GM21723 (cell line): ENCODE measurements at regions not wholly inside any gene's neighbourhood (a gene's known extent, or its start where the extent isn't known, plus 50 kb on each side); places are given as distances from the start of the nearest gene placed in this dataset.

ENCODE experiments used
- ATAC-seq: cut with Tn5 transposase; IDR thresholded peaks from one replicate; pipeline ENCODE4 v1.9.1; 2021; ENCODE audit warnings: mild to moderate bottlenecking, moderate library complexity; ENCODE audit not compliant: unreplicated experiment

DNA sequence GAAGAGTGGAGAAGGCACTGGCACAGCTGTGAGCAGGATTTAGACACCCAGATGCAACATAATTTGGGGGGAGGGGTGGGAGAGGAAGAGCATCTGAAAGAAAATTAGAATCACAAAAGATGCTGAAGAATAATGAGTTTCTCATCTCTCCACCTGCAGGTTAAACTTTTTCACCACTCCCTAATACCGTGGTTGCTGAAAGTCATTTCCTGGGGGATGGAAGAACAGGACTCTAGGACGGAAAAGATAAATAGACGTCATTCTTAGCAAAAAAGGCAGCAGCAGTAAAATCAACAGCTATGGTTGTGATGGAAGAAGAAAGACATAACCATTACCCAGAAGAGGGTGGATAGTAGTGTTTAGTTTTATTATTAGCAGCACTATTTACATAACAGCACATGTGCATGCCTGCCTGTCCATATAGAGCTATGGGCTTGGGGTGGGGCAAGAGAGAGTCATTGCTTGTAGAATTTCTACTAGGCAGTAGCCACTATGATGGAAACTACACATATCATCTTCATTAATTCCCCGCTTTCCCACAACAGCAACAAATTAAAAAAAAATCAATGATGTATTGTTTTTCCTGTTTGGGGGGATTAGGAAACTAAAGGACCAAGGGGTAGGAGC lies 212.2 kb downstream of the TRIB2 start:
- ATAC-seq: no peak

DNA sequence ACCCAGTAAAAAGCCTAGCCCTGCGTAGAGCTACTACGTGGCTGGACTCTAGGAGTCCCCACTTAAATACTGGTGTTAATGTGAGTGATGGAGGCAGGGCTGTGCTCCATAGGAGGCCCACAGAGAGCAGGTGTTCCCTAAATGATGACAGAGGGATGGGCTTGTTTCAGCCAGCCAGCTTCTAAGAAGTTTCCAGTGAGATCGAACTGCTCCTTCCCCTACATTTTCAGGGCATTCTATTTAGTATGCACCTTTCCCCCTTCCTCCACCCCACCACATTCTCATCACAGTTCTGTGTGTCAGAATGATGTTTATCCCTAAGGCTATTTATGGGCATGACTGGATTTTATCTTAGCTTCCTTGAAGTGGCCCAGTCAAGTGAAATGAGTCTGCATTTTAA lies 213.0 kb downstream of the TRIB2 start:
- ATAC-seq: no peak

DNA sequence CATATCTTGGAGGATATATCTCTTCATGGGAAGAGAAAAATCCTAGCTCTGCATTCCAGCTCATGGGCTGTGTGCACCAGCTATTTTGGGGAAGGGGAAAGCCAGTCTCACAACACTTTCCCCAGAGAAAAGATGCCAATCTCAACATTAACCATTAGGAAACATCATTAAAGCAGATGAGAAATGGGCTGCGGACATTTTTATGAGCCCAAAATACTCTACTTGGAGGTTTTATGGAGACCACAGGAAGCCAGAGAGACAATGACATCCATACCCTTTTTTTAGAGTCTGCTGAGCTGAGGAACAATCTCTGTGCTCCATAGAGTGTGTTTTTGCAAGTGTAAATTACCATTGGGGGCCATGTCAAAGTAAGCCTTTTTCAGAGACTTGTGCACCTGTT lies 213.7 kb downstream of the TRIB2 start:
- no peak for ATAC-seq

DNA sequence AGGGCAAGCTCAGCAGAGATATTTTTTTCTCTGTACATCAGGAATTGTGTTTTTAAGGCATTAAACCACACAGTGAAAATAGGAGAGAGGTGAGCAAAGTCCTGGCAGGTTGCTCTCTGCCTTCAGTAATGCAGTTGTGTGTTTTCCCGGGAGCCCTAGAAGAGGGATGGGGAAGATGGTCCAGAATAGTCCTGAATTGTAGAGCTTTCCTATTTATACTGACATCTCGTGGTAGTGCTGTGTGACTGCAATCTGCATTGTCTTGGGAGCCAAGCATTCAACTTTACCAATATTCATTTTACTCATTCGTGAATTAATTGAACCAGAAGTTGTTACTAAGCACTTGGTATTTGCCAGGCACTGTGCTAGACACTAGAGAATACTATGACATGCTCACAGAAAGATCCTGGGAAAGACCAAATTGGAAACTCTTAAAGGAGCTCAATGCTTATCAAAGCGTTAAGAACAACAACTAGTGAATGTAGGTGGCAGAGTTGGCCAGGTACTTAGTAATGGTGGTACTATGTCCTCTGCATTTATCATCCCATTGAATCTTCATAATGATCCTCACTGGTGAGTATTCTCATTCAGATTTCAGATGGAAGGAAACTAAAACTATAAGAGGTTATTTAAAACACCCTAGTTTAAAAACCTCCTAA lies 214.6 kb downstream of the TRIB2 start:
- no peak for ATAC-seq

DNA sequence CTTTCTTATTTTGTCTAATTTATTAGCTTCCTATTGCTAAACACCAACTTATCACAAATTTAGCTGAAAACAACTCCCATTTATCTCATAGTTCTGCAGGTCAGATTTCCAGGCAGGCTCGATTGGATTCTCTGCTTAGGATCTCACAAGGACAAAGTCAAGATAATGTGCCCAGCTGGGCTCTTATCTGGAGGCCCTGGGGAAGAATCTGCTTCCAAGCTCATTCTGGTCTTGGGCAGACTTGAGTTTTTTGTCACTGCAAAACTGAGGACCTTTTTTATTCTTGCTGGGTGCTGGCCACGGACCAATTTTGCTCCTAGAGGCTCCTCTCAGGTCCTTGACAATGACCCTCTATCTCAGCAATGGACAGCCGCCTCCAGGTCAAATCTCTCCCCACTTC lies 215.5 kb downstream of the TRIB2 start:
- no peak for ATAC-seq

DNA sequence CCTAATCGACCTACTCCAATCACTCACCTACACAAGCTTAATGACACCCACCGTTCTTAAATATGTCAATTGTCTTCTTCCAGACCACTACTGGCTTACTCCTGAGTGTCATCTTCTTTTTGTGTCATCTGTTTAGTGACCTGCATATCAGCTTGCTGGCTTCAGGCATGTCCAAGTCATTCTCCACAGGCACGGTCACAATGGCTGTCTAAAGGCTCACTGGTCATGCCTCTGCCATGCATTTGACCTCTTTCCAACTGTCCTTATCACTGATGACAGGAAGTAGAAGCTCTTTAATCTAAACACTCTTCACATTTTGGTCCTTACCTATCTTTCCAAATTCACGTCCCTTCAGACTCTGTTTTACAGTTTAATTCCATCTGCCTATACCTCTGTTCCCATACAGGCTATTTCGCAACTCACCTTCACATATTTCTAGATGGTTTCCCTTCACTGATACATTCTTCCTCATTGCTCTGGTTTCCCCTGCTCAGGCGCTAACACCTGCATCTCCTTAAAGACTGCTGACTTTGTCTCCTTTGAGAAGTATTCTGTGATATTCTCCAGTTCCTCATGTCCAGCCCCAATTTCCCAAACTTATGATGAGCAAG lies 217.5 kb downstream of the TRIB2 start:
- ATAC-seq: no peak

DNA sequence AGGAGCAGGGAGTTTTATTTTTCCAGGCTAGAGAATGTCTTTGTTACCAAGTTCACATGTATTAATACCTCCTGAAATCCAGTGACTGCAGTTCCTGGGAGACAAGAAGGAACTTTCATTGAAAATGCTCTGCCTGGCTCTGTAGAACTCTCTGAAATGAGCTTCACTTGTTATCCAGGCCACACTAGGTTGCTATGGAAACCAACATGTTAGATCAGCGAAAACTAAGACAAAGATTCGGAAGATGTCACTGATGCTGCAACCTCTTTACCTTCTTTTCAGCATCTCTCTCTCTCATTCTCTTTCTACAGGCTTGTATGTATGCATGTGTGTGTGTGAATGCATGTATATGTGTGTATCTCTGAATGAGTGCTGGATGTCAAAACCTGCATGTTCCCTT lies 218.5 kb downstream of the TRIB2 start:
- no peak for ATAC-seq

DNA sequence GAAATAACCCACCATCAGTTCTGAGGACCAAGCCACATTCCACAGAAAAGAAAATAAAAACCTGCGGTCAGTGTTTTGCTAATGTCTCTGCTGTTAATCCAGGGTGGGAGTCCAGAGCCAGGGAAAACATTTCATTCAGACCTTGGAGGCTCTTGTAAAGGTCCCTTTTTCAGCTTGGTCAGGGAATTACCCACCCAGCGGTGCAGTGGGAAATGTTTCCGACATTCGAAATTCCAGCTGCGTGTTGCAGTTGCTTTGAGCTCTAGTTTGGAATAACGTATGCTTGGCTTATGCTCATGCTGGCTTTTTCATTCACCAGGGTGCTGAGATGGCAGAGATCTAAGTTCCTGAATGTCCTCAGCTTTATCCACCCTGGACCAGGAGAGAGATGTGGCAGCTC lies 219.1 kb downstream of the TRIB2 start:
- no peak for ATAC-seq

DNA sequence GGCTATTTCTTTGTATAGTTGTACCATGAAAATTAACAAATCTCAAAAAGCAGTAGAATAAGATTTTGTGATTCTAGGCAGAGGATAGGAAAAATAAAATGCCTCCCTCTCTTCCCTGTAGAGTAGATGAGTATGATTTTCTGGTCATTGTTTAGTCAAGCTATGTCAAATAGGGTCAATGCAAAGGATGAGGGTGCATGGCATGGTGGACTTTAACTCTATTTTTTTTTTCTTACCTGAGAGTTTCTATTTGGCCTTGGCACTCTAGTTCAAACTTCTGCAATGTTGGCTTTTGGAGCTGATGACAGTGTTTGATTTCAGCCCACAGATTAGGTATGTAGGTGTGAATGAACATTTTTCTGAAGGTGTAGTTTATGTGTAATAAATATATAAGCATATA lies 224.5 kb downstream of the TRIB2 start:
- no peak for ATAC-seq

DNA sequence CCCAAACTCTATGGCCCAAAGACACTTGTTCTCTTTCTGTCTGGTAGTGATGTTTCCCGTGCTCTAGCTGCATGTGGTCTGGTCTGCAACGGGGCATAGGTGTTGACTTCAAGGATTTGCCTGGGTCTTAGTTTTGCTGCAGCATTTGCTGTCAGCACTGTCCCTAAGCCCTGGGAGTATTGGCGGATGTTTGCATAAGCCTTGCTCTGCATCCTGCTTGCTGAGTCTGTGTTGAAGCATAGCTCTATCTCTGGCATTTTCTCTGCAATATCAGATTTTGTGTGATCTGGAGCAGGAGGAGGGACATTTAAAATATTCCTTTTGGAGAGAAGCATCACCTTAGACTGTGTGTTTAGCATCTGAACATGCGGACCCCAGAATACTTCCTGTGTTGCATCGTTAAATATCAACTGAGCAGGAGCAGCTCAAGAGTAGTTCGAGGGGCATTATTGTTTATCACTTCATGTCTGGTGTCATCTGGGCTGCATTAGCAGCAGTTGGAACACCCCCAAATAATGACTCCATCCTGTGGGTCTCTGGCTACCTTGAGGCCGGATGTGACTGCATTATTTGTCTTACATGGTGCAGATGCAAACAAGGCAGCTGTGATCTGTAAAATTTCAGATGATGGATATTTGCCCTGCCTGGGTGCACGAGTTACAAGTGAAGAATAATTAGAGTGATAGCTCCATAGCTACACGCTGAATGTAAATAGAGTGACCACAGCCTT lies 231.7 kb downstream of the TRIB2 start:
- no peak for ATAC-seq

DNA sequence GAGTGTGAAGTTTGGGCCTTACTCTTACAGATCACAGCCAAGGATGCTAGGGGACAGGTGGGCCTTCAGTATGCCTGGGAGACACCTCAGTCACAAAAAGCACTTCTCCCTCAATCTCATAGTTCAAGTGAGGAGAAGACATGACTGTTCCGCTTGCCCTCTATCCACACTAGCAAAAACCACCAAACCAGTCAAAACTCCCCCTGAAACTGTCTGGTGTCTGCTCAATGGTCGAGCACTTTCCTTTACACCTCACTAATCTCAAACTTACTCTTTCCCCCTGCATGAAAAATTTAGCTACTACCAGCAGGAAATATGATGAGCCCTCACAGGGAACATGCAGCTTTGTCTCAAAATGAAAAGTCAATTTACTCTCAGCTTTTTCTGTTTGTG lies 232.2 kb downstream of the TRIB2 start:
- ATAC-seq: peak; percentile 72

DNA sequence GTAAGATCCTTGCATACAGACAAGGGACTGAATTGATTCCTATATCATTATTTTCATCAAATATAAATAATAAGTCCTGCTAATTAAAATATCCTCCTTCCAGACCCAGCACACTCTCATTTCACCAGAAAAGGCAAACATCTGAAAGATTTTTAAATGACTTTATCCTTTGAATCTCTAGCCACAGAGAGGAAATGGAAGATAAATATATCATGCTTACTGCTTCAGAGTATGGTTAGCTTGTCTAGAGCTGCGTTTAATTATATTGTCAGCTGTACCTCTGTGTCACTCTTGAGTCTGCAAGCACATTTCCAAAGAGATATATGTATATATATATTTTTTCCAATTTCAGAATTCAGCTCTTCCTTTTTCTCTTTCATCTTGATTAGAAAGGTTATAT lies 232.7 kb downstream of the TRIB2 start:
- ATAC-seq: no peak

DNA sequence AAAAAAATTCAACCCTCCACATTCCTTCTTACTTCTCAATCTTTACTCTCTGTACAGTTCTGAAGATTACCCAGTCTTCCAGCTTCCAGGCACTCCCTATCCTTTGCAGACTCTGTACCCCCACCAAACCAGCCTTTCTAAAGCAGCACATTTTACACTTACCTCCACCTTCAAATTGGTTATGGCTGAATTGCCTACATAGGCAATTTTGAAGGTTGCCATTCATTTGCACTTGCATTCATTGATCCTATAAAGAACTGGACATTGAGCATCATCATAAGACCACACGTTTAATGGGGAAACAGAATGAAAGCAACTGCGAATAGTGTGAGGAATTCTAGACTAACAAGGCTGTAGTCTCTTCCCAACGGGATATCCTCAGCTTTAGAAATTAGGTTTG lies 233.4 kb downstream of the TRIB2 start:
- no peak for ATAC-seq

DNA sequence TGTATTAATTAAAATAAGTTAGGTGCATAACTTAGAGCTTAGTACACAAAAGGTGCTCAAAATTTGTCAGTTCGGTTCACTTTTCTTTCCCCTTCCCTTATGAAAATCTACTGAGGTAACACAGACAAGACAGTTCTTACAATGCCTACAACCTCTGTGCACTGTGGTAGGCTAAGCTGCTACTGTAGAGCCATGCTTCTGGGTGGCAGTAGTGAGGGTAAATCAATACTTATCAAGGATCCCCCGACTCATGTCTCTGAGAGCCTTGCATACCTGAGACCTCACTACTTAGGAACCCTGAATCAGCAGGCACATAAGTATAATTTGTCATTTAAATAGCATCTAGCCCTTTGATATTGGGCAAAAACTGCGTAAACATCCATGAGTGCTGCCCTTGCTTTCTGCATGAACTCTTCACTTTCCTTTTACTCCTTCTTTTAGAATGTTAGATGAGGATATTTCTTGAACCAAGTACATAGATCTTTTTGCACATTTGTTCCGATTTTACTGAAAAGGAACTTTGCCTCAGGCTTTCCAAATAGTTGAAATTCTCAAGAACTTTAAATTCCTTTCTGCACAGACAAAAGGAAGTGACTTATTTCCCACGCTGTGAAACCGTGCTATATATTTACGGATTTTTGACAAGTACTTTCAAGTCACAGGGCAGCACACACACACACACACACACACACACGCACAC lies 234.4 kb downstream of the TRIB2 start:
- ATAC-seq: no peak

DNA sequence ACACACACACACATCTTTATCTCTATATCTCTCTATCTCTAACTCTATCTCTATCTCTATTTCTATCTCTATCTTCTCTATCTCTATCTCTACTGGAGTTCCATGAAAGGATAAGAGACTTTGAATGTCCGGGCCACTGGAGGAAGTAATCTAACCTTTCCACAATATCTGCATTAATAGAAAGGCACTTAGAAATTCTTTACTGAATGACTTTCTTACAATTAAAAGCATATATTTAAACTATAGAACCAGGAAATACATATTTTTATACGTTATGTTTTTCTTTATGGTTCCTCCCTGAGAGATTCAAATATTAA lies 234.9 kb downstream of the TRIB2 start:
- no peak for ATAC-seq

DNA sequence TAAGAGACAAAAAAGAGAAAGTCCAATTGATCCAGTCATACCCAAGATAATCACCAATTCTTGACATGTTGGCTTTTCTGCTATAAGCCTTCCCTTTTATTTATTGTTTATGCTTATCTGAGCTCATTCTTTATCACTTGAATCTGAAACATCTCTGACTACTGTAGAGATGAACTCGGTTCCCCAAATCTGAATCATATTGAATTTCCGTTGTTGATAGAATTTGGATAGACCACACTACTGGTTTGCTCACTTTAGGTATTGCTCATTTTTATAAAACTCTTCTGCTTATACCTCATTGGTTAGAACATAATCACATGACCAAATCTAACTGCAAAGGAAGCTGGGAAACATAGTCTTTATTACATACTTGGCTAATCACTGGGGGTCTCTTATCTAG lies 236.9 kb downstream of the TRIB2 start:
- no peak for ATAC-seq

DNA sequence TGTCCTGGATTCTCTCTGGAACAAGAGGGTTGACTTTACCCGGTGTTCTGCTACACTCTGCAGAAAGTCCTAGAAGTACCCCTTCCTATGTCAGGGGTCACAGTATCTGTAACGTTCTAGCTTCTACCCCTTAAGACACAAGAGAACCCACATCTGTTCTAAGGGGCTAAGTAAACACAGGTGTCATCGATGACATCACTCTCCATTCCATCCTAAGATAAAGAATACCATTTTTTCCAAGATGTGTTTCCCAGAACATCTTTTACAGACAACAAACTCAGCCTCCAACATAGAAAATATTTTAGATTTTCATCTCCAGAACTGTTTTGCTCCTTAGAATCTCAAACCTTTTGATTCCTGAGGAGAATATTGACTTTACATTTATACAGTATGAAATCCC lies 239.1 kb downstream of the TRIB2 start:
- no peak for ATAC-seq

DNA sequence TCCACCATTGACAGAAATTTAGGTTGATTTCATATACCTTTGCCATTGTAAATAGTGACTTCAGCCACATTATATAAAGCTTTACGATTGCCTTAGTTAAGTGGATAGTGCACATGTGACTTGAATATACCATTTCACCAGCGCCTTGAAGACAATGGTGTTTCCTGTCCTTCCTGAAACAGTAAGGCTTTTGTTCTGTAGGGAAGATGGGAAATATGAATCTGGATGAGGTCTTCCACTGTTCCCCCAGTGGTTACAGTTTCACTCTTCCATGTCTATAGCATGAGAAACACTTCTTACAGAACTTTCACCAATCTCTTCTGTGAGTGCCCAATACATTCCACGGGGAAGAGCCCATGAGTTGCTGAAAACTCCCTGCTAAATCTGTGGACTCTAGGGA lies 240.5 kb downstream of the TRIB2 start:
- ATAC-seq: no peak

DNA sequence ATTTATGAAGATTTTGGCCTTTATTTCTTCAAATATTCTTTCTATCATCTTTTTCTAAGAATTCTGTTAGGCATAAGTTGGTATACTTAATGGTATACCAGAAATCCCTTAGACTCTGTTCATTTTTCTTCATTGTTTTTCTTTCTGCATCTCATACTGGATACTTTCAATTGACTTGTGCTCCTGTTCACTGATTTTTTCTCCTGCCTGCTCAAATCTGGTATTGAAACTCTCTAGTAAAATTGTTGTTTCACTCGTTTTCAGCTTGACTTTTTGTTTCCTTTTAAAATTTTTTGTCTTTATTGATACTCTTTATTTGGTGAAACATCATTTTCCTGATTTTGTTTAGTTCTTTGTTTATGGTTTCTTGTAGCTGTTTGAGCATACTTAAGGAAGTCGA lies 243.2 kb downstream of the TRIB2 start:
- ATAC-seq: no peak

DNA sequence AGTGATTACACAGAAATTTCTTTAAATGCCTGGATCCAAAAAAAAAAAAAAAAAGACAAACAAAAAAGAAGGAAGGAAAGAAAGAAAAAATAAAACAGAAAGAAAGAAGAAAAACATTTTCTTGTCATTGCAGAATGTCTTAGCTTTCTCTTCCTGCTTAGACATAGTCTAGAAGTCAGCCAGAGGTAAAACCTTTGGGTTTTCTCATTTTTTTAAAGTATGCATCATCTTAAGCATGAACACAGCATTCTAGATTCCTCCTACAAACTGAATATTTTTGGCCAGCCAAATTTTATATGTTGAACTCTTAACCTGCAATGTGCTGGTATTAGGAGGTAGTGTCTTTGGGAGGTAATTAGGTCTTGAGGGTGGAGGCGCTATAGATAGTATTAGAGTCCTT lies 243.9 kb downstream of the TRIB2 start:
- no peak for ATAC-seq

DNA sequence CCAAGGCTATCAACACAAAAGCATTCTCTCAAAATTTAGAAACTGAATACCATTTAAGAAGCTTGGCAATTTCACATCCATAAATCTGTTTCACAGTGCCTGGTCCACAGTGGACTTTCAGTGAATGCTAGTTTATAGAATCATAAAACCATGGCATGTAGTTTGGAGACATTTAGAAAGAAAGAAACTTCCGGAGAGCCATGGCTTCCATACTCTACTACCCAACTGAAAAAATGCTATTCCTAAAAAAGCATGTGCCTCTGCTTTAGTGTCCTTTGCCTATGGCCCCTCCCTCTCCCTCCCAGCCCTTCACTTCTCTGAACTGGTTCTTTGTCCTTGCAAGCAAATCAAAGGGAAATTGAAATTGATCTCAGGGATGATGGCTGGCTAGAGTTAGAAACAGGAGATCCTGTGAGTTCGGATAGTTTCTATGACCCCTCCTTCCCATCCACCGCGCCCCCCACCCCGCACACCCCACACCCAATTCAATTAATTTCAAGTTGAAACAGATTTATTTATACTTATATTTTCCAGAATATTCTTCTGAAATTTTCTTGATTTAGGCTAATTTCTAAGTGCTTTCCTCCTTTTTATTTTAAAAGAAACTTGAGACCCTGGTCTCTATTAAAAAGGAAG lies 248.3 kb downstream of the TRIB2 start:
- no peak for ATAC-seq
